HepG2 (cell line): ENCODE measurements at regions not wholly inside any gene's neighbourhood (a gene's known extent, or its start where the extent isn't known, plus 50 kb on each side); places are given as distances from the start of the nearest gene placed in this dataset.

Experiments used
- ARHGAP35 ChIP-seq: sonication (generic); formaldehyde crosslinking; IDR thresholded peaks from 2 replicates; pipeline ENCODE4 v1.9.0; 2022; ENCODE audit warnings: mild to moderate bottlenecking, inconsistent platforms, moderate library complexity, missing genetic modification reagents, borderline replicate concordance
- CBX2 ChIP-seq, 2 experiments: fragments of 200-600 bp in 1 of 2; sonication (generic); formaldehyde crosslinking in 1 of 2; IDR thresholded peaks; 2 replicates each; pipeline versions ENCODE4 v1.7.0 to v1.8.1; 2018 to 2022; ENCODE audit warnings: low read depth in 2 of 2, low read length in 1 of 2, mild to moderate bottlenecking in 1 of 2, missing genetic modification reagents in 1 of 2
- MTA1 ChIP-seq: sonication (generic); formaldehyde crosslinking; IDR thresholded peaks from 2 replicates; pipeline ENCODE4 v1.4.0; 2020; ENCODE audit warnings: missing genetic modification reagents, mild to moderate bottlenecking, borderline replicate concordance
- NFATC3 ChIP-seq: sonication (generic); formaldehyde crosslinking; IDR thresholded peaks from 2 replicates; pipeline ENCODE4 v1.5.1; 2020; ENCODE audit warnings: mild to moderate bottlenecking, missing genetic modification reagents
- NFYB ChIP-seq: sonication (generic); formaldehyde crosslinking; IDR thresholded peaks from 2 replicates; pipeline ENCODE4 v1.4.0; 2020; ENCODE audit warnings: missing genetic modification reagents
- RBM22 ChIP-seq: fragments of 200-400 bp; formaldehyde crosslinking; optimal IDR thresholded peaks from 2 replicates; pipeline ENCODE3; 2017; ENCODE audit warnings: mild to moderate bottlenecking, low read length, moderate library complexity
- SIN3A ChIP-seq: IDR thresholded peaks from 2 replicates; pipeline ENCODE4 v1.6.1; 2011; ENCODE audit warnings: low read depth, mild to moderate bottlenecking, control low read depth, low read length, borderline replicate concordance
- SRSF1 ChIP-seq: fragments of 200-400 bp; formaldehyde crosslinking; optimal IDR thresholded peaks from 2 replicates; pipeline ENCODE3; 2017; ENCODE audit warnings: mild to moderate bottlenecking, low read depth, low read length, moderate library complexity
- SRSF9 ChIP-seq: fragments of 200-400 bp; formaldehyde crosslinking; IDR thresholded peaks from 2 replicates; pipeline ENCODE4 v1.6.1; 2018; ENCODE audit warnings: borderline replicate concordance, mild to moderate bottlenecking, low read depth, low read length; ENCODE audit not compliant: insufficient read depth, poor library complexity, severe bottlenecking
- ZBTB1 ChIP-seq: sonication (generic); formaldehyde crosslinking; IDR thresholded peaks from 2 replicates; pipeline ENCODE4 v1.4.0; 2020; ENCODE audit warnings: missing genetic modification reagents, borderline replicate concordance
- ZNF234 ChIP-seq: sonication (generic); formaldehyde crosslinking; conservative IDR thresholded peaks from 2 replicates; pipeline ENCODE4 v1.5.1; 2020; ENCODE audit warnings: mild to moderate bottlenecking, missing genetic modification reagents
- ZNF589 ChIP-seq: sonication (generic); formaldehyde crosslinking; conservative IDR thresholded peaks from 2 replicates; pipeline ENCODE4 v1.8.0; 2022; ENCODE audit warnings: mild to moderate bottlenecking, moderate library complexity, missing genetic modification reagents
- TF ChIP-seq, protein P1 (sequence below): sonication (generic); formaldehyde crosslinking; IDR thresholded peaks from 2 replicates; pipeline ENCODE4 v1.4.0; 2020; ENCODE audit warnings: missing genetic modification reagents
- TF ChIP-seq, protein P2 (sequence below): sonication (generic); formaldehyde crosslinking; IDR thresholded peaks from 2 replicates; pipeline ENCODE4 v1.9.0; 2021; ENCODE audit warnings: missing genetic modification reagents, mild to moderate bottlenecking, borderline replicate concordance
- TF ChIP-seq, protein P3 (sequence below): sonication (generic); formaldehyde crosslinking; IDR thresholded peaks from 2 replicates; pipeline ENCODE4 v1.4.0; 2020; ENCODE audit warnings: missing genetic modification reagents
- TF ChIP-seq, protein P4 (sequence below): IDR thresholded peaks from 2 replicates; pipeline ENCODE4 v1.6.1; 2018; ENCODE audit warnings: missing genetic modification reagents
- TF ChIP-seq, protein P5 (sequence below): sonication (generic); formaldehyde crosslinking; IDR thresholded peaks from 2 replicates; pipeline ENCODE4 v1.5.1; 2020; ENCODE audit warnings: missing genetic modification reagents, mild to moderate bottlenecking, borderline replicate concordance

DNA sequence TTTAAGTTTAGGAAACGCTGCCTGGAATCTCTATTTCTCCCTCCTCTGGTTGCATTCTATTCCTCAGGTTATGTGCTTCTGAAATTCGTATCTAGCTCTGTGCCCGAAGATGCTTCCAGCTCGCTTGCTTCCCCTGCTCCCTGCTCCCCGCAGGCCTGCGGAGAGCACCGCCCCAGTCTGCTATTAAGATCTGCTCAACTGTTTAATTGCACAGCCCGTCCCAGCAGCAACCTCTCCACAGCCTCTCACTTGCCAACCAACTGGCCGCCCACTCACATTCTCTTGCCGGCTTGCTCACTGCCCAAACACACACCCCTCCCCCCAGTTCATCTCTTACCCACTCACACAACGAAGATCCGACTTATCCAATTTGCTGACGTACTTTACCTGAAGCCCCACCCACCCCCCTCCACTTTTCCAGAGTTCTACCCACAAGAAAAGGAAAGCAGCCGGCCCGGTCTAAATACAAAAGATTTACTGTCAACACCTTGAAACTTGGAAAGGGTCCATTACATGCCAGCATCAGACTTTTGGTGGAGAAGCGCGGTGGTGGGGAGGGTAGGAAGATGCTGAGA lies 167.3 kb upstream of the KLF14 start (continued):
- TF ChIP-seq SIN3A (no peak), SRSF9 (no peak), MTA1 (CRISPR knock-in tag) (no peak), NFYB (no peak), ARHGAP35 (no peak), RBM22 (no peak), NFATC3 (CRISPR knock-in tag) (no peak), SRSF1 (no peak), ZNF234 (CRISPR knock-in tag) (no peak), ZBTB1 (no peak), CBX2 (IDR thresholded peaks at IDR 0.05; ENCODE audit: low read depth, low read length) (no peak), CBX2 (CRISPR knock-in tag; IDR thresholded peaks at IDR 0.05; ENCODE audit: low read depth) (no peak), ZNF589 (CRISPR knock-in tag) (no peak)
- TF ChIP-seq, protein P1, sequence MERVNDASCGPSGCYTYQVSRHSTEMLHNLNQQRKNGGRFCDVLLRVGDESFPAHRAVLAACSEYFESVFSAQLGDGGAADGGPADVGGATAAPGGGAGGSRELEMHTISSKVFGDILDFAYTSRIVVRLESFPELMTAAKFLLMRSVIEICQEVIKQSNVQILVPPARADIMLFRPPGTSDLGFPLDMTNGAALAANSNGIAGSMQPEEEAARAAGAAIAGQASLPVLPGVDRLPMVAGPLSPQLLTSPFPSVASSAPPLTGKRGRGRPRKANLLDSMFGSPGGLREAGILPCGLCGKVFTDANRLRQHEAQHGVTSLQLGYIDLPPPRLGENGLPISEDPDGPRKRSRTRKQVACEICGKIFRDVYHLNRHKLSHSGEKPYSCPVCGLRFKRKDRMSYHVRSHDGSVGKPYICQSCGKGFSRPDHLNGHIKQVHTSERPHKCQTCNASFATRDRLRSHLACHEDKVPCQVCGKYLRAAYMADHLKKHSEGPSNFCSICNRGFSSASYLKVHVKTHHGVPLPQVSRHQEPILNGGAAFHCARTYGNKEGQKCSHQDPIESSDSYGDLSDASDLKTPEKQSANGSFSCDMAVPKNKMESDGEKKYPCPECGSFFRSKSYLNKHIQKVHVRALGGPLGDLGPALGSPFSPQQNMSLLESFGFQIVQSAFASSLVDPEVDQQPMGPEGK = no peak
- TF ChIP-seq, protein P2, sequence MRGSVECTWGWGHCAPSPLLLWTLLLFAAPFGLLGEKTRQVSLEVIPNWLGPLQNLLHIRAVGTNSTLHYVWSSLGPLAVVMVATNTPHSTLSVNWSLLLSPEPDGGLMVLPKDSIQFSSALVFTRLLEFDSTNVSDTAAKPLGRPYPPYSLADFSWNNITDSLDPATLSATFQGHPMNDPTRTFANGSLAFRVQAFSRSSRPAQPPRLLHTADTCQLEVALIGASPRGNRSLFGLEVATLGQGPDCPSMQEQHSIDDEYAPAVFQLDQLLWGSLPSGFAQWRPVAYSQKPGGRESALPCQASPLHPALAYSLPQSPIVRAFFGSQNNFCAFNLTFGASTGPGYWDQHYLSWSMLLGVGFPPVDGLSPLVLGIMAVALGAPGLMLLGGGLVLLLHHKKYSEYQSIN = no peak
- TF ChIP-seq, protein P3, sequence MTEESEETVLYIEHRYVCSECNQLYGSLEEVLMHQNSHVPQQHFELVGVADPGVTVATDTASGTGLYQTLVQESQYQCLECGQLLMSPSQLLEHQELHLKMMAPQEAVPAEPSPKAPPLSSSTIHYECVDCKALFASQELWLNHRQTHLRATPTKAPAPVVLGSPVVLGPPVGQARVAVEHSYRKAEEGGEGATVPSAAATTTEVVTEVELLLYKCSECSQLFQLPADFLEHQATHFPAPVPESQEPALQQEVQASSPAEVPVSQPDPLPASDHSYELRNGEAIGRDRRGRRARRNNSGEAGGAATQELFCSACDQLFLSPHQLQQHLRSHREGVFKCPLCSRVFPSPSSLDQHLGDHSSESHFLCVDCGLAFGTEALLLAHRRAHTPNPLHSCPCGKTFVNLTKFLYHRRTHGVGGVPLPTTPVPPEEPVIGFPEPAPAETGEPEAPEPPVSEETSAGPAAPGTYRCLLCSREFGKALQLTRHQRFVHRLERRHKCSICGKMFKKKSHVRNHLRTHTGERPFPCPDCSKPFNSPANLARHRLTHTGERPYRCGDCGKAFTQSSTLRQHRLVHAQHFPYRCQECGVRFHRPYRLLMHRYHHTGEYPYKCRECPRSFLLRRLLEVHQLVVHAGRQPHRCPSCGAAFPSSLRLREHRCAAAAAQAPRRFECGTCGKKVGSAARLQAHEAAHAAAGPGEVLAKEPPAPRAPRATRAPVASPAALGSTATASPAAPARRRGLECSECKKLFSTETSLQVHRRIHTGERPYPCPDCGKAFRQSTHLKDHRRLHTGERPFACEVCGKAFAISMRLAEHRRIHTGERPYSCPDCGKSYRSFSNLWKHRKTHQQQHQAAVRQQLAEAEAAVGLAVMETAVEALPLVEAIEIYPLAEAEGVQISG (CRISPR knock-in tag) = 0 out of 2 replicates have a peak, but pooled peaks have one; percentile 16
- TF ChIP-seq, protein P4, sequence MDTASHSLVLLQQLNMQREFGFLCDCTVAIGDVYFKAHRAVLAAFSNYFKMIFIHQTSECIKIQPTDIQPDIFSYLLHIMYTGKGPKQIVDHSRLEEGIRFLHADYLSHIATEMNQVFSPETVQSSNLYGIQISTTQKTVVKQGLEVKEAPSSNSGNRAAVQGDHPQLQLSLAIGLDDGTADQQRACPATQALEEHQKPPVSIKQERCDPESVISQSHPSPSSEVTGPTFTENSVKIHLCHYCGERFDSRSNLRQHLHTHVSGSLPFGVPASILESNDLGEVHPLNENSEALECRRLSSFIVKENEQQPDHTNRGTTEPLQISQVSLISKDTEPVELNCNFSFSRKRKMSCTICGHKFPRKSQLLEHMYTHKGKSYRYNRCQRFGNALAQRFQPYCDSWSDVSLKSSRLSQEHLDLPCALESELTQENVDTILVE (CRISPR knock-in tag) = no peak
- TF ChIP-seq, protein P5, sequence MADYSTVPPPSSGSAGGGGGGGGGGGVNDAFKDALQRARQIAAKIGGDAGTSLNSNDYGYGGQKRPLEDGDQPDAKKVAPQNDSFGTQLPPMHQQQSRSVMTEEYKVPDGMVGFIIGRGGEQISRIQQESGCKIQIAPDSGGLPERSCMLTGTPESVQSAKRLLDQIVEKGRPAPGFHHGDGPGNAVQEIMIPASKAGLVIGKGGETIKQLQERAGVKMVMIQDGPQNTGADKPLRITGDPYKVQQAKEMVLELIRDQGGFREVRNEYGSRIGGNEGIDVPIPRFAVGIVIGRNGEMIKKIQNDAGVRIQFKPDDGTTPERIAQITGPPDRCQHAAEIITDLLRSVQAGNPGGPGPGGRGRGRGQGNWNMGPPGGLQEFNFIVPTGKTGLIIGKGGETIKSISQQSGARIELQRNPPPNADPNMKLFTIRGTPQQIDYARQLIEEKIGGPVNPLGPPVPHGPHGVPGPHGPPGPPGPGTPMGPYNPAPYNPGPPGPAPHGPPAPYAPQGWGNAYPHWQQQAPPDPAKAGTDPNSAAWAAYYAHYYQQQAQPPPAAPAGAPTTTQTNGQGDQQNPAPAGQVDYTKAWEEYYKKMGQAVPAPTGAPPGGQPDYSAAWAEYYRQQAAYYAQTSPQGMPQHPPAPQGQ (CRISPR knock-in tag) = no peak
